Fibroblast of upper back skin (primary cell): ENCODE measurements at regions not wholly inside any gene's neighbourhood (a gene's known extent, or its start where the extent isn't known, plus 50 kb on each side); places are given as distances from the start of the nearest gene placed in this dataset.
"Not testable (repeated sequence)": the region's sequence is repeated elsewhere in the genome, so short reads cannot be mapped to it uniquely, and the experiment has no call there.

Experiments
- DNase-seq: peaks from one replicate; pipeline ENCODE4 v3.0.0-alpha.2; 2013

- no peak for DNase-seq
Observed at GRCh38 chr18:71327850-71328249, 1039.0 kb downstream of the SOCS6 start.

- DNase-seq, result no peak
Observed at GRCh38 chr18:71327441-71327840, 1038.6 kb downstream of the SOCS6 start.

- no peak for DNase-seq
Observed at GRCh38 chr18:71326826-71327225, 1038.0 kb downstream of the SOCS6 start.

GRCh38 chr18:71324356-71324755, 1035.5 kb downstream of the SOCS6 start:
- no peak for DNase-seq

- no peak for DNase-seq
Observed at GRCh38 chr18:71322201-71322600, 1033.4 kb downstream of the SOCS6 start.

GRCh38 chr18:71321319-71321718, 1032.5 kb downstream of the SOCS6 start:
- DNase-seq, result no peak

- no peak for DNase-seq
Observed at GRCh38 chr18:71304856-71305255, 1016.0 kb downstream of the SOCS6 start.

GRCh38 chr18:71303743-71304142, 1014.9 kb downstream of the SOCS6 start:
- not testable (repeated sequence) for DNase-seq

- no peak for DNase-seq
Observed at GRCh38 chr18:71301596-71301995, 1012.8 kb downstream of the SOCS6 start.

- DNase-seq, result not testable (repeated sequence)
Observed at GRCh38 chr18:71294201-71294600, 1005.4 kb downstream of the SOCS6 start.

GRCh38 chr18:71293322-71293721, 1004.5 kb downstream of the SOCS6 start:
- DNase-seq, result no peak

GRCh38 chr18:71287268-71287667, 998.4 kb downstream of the SOCS6 start:
- DNase-seq, result no peak

- no peak for DNase-seq
Observed at GRCh38 chr18:71252351-71252865, 963.6 kb downstream of the SOCS6 start.

GRCh38 chr18:71250191-71250590, 961.3 kb downstream of the SOCS6 start:
- no peak for DNase-seq

- DNase-seq, result no peak
Observed at GRCh38 chr18:71249791-71250190, 960.9 kb downstream of the SOCS6 start.

- DNase-seq, result no peak
Observed at GRCh38 chr18:71242981-71243380, 954.1 kb downstream of the SOCS6 start.

GRCh38 chr18:71238974-71239624, 950.3 kb downstream of the SOCS6 start:
- DNase-seq, result no peak

GRCh38 chr18:71237641-71238040, 948.8 kb downstream of the SOCS6 start:
- DNase-seq, result no peak

- no peak for DNase-seq
Observed at GRCh38 chr18:71233177-71233576, 944.3 kb downstream of the SOCS6 start.

GRCh38 chr18:71223486-71223885, 934.6 kb downstream of the SOCS6 start:
- DNase-seq, result no peak

GRCh38 chr18:71221405-71221804, 932.6 kb downstream of the SOCS6 start:
- DNase-seq, result no peak

GRCh38 chr18:71212739-71213138, 923.9 kb downstream of the SOCS6 start:
- DNase-seq, result not testable (repeated sequence)

GRCh38 chr18:71212222-71212621, 923.4 kb downstream of the SOCS6 start:
- no peak for DNase-seq

- DNase-seq, result no peak
Observed at GRCh38 chr18:71209944-71210343, 921.1 kb downstream of the SOCS6 start.

- no peak for DNase-seq
Observed at GRCh38 chr18:71194438-71194837, 905.6 kb downstream of the SOCS6 start.
